Stimulated activated CD8-positive, alpha-beta memory T cell treated with anti-CD3 and anti-CD28 coated beads, Interleukin-7, amount 100 ng/mL, for 4 hours (primary cell): ENCODE measurements at regions not wholly inside any gene's neighbourhood (a gene's known extent, or its start where the extent isn't known, plus 50 kb on each side); places are given as distances from the start of the nearest gene placed in this dataset.

Experiments used
- DNase-seq, 2 donors: peaks; one replicate each; pipeline ENCODE4 v3.0.0-alpha.2; 2020; ENCODE audit warnings: low read depth in 2 of 2

DNA sequence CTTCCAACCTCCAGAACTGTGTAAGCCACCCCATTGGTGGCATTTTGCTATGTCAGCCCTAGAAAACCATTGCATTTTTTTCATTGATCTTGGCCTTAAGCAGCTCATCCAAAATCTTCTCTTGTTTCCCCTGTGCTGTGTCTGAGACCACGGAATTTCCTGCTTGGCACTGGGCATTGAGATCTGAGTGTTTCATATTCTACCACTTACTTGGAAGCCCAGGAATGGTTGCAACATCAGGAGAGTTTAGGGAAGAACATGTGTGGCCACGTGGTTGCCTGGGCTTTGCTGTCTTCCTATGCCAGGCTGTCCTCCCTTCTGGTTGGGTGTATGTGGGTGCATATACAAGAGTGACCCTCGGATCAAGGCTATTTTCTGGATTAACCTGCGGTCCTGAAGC is 139.3 kb upstream of the PMEPA1 start:
- no peak for DNase-seq

DNA sequence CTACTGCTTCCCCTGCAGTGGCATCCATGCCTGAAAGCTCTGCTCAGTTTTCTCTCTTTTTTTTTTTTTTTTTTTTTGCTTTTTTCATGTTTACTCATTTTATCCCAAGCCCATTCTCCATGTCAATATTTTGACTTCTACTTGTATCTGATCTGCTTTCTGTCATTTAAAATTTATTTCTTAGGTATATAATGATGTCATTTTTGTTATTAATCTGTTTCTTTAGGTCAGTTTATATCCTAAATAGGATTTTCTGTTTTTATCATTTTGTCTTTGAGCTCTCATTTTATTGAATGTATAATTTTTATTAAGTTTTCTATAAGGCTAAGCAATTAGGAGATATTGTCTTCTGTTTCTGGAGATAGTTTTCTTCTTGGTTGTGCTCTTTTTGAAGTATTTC is 138.5 kb upstream of the PMEPA1 start:
- no peak for DNase-seq

DNA sequence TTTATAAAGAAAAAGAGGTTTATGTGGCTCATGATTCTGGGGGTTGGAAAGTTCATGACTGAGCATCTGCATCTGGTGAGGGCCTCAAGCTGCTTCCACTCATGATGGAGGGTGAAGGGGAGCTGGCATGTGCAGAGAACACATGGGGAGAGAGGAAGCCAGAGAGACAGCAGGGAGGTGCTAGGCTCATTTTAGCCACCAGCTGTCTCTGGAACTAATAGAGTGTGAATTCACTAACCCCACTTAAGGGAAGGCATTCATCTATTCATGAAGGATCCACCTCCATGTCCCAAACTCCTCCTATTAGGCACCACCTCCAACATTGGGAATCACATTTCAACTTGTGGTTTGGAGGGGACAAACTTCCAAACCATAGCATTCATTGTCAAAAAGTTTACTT is 137.3 kb upstream of the PMEPA1 start:
- DNase-seq = no peak

DNA sequence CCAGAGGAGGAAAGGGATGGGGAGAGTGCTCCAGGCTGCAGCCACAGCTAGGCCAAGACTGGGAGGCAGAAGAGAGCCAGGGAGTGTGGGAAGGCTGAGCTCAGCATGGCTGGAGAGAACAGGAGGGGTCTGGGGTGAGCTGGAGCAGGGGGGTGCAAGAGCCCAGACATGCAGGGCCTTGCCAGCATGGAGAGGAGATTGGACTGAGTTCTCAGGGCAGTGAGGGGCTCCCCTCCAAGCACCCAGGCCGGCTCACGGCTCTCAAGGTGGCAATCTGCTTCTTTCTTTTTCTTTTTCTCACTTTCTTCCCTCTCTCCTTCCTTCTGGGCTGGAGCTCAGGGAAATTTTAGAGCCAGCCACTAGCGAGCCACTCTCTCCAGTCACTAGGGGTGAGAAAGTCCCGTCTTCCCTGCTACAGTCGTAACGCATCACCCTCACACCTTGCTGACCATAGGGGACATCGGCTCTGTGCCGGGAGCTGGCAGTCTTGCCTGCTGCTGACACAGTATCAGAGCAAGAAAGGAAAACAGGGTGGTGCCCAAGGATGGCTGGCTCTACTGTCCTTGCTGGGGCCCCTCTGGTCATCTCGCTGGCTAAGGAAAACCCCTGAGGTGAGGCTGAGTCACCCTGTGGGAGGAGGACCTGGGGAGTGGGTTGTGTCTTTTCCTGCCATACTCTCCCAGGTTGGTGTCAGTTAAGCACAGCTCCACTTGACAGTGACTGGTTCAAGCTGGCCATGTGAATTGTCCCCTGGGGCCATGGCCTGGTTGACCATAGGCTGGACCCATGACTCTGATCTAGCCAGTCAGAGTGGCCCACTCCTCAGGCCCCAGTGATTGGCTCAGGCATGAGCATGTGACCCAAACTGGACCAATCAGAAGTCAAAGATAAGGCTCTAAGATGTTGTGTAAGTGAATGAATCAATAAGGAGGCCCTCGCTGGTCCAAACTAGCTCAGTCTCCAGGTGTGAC is 135.1 kb upstream of the PMEPA1 start:
- DNase-seq = no peak

DNA sequence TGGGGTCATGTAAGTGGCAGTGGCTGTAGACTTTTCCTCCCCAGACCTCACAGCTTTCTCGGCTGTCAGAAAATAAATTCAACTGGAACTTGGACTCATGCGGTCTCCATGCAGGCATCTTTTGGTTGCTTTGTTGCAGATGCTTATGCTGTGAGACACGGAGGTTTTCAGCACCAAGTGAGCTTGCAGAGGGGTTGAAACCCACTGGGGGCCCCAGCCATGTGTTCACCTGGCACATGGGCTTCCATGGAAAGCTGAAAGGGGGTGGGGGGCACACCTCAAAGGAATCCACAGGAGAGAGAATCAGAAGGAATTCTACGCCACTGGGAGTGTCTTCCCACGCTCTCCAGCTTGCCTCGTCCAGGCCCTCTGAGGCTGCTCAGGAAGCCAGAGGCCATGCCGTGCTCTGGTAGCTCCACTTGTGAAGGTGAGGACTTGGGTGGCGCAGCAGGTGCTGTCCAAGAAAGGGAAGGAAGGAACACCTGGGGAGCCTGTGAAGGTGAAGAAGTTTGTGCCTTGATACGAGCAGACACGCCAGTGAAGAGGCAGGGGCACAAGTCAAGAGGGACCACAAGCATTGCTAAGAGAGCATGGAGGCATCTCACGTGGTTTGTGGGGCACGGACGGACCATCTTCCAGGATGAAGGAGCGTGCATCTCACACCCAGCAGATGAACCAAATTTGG is 134.3 kb upstream of the PMEPA1 start:
- DNase-seq = no peak

DNA sequence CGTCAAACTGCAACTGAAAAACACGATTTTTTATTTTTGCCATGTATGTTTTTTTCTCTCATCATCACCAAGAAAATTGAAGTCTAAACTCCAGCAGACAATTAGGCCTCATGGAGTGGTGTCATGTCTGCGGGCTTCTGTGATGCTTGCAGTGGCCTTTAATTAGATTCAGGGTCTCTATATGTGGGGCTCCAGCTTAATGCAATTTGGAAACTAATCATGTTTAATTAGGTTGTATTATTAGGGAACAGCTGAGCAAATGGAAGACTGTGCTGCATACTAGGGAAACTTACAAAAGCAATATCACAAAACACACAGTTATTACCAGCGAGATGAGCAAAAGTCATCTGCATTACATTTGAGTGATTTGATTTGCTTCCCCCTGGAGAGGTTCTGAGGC is 132.9 kb upstream of the PMEPA1 start:
- no peak for DNase-seq

DNA sequence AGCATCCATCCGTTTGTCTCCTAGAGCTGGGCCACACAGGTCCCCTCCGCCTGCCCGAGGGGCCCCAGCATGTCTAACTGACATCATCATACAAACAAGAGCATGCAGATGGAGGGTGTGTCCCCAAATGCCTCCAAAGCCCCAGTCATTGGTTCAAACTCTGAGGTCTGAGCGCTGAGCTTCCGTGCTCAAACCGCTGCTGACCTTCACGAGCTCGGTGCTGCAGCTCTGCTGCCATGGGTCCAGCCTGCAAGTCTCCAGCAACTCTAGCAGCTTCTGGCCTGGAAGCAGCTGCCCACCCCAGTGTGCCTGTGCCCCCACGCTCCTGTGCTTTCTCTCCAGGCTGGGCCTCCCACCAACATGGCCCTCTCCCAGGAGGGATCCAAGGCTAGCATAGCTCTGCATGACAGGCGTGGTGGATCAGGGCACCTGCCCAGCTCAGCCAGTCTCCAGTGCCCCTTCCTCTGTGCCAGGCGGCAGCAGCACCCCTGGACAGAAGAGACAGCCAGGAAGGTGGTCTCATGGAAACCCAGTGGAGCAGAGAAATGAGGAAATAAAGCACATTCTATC is 131.6 kb upstream of the PMEPA1 start:
- DNase-seq = no peak

DNA sequence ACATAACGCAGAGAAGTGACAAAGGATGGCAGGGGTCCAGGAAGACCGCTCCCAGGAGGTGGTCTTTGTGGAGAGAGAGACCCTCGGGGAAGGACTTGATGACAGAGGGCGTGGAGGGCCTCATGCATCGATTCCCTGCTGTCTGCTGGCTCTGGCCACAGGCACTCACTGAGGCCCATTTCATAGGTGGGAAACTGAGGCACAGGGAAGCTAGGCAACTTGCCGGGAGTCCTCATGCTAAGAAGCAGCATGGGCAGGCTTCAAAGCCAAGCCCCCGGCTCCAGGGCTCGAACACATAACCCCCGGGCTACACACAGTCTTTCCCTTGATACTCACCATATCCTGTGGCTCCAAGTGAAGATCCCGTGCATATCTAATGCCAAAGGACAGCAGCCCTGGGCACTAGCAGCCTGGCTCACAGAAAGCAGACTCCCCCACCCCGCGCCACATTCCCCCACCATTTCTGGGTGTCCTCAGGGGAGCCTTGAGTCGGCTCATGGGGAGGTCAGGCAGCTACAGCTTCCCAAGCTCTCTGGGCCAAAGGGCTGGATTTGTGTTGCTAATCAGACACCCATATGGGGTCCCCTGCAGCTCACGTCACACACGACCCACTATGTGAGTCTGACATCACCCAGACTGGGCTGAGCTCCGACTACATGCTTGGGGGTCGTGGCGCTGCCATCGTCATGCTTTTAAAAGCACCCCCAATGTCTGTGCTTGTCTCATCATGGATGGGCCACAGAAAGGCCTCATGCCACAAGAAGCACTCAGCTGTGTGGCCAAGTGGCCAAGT is 130.9 kb upstream of the PMEPA1 start:
- DNase-seq = no peak

DNA sequence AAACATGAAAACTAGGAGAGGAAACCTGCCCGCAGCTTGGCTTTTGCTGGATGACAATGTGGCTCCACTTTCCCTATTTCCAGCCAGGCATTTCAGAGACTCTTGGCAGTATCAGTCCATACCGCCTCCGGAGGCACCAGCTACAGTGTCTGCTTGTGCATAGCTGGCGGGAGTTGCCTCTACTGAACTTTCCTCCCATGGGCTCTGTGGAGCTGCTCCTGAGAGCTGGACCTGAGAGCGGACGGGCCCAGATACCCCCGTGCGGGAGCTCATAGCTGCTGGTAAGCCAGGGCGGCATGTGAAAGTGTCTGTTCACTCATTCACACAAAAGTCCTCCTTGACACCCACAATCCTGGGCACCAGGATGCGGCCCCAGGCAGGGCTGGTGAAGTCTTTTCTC is 130.3 kb upstream of the PMEPA1 start:
- DNase-seq = no peak

DNA sequence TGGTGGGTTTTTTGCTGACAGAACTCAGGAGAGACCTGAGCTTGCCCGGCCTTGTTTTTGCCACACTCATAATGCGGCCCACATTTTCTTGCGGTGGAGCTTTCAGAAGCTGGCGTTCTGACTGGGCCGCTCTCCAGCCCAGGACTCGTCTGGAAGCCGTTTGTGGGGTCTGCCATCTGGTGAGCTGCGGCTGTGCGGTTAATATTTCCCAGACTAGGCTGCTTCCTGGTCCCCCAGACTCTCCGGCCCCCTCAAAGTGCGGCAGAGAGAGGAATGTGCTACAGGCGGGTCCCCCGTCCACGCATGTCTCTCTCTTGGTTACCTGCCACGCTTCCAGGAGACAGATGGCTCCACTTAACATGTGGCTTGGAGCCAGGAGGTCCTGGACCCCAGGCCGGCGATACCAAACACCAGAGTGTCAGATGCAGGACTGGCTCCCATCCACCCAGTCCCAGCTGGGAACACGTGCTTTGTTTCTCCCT is 128.9 kb upstream of the PMEPA1 start:
- no peak for DNase-seq

DNA sequence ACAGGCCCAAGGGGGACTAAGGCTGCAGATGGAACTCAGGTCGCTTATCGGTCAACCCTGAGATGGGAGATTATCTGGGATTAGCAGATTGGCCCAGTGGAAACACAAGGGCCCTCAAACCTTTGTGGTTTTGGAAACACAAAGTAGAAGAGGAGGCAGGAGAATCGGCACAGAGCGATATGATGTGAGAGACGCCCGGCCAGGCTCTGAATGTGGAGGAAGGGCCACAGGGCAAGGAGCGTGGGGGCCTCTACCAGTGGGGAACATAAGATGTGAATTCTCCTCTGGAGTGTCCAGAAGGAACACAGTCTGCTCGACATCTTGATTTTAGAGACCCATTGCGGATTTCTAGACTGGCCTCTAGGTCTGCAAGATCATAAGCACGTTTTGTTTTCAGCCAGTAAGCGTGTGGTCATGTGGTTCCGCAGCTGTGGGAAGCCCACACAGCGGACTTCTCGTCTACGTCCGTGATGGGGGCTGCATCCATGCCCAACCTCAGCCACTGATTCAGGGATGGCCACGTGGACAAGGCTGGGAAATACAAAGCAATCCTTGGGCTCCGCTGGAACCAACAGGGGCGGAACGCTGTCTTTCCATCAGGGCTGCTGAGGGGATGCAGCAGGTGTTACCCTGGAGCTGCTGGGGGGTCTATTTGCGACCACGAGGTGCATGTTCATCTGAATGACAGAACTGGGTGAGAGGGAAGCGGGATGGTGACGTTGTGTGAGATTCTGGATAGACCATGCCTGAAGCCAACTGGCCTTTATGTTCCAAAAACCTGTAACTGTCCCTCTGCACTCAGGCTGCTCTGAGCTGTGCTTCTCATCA is 127.6 kb upstream of the PMEPA1 start:
- no peak for DNase-seq

DNA sequence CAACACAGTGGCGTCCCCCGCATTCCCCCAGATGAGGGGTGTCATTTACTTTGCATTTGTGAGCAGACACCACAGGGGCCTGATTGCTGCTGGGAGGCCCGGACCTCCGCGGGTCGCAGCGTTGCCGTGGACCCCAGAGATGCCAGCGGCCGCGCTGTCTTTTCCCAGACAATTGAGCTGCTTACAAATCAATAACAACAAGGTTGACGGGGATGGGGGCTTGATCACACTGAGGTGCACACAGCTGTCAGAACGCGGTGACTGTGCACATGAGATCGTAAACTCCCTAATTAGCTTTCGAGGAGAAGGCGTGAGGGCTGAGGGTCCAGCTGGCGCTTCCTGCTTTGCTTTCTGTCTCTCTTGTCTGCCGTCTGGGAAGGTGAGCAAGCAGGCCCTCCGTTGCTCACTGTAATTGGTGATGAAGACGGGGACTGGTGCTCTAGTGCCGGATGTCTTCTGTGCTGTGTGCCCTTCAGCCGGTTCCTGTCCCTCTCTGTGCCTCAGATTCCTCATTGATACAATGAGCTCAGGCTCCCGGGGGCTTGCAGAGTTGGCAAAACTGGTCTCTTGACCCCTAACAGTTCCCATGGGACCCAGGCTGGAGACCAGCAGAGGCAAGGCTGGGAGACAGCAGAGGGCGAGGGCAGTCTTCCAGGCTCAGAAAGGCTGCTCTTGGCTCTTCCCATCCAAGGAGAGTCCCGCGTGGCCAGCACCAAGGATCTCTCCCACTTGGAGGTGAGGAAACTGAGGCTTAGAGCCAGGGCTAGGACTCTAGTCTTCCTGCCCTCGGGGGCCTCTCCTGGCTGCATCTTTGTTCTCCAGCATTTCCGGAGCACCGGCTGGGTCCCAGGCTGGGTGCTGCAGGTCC is 126.0 kb upstream of the PMEPA1 start:
- DNase-seq = no peak

DNA sequence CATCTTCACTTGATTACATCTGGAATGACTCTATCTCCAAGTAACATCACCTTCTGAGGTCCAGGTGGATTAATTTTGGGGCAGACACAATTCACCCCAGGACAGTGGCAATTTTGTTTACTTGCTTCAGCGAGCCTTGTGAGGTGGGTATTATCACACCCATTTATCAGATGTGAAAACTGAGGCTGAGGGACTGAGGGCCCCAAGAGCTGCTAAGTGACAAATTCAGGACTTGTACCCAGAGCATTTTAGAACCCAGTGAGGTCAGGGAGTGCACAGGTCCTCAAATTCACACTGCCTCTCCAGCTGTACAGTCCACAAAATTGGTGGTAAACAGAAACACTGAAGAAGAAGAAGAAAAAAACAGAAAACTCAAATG is 125.2 kb upstream of the PMEPA1 start:
- DNase-seq = no peak

DNA sequence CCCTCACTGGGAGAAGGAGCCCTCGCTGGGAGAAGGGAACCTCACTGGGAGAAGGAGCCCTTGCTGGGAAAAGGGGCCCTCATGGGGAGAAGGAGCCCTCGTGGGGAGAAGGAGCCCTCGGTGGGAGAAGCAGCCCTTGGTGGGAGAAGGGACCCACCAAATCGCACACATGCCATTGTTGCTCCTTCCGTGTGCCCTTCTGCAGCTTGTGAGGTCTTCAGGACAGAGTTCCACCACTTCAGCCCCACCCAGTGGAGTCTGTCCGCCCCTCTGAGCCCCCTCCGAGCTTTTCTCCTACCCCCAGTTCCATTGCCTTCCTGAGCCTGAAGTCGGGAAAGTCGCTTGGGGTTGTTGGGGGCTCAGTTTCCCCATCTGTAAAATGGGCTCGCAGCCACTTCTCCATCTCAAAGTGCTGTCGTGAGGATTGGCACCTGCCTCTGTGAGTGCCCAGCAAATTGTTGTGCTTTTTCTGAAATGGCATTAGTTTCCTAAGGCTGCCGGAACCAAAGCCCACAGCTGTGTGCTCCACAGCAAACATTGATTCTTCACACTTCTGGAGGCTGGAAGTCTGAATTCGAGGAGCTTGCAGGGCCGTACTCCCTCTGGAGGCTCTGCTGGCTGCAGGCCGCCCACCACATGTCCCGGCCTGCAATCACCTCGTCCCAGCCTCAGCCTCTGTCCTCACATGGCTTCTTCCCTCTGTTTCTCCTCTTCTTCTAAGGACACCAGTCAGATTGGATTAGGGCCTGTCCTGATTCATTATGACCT is 124.7 kb upstream of the PMEPA1 start:
- no peak for DNase-seq

DNA sequence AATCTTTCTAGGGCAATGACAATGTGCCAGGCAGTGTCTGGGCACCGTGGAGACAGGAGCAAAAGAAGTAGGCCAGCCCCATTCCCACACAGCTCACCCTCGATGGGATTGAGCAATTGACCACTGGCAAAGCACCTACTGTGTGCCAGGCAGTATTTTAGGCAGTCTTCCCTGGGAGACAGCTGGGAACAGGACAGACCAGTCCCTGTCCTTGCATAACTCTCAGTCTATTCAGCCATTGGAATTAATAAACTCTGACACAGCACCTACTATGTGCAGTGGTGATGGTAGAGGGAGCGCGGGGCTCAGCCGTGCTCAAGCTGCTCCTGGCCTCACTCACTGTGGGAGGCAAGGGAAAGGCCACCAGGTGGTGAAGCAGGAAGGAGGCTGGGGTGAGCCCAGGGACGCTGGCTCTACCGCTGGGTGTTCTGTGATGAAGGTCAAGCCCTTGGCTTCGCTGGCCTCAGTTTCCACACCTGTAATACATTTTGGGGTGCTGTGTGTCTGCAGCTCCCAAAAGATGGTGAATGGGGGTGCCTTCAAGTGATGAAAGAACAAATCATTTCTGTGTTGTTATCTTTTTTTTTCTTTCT is 122.3 kb upstream of the PMEPA1 start:
- no peak for DNase-seq

DNA sequence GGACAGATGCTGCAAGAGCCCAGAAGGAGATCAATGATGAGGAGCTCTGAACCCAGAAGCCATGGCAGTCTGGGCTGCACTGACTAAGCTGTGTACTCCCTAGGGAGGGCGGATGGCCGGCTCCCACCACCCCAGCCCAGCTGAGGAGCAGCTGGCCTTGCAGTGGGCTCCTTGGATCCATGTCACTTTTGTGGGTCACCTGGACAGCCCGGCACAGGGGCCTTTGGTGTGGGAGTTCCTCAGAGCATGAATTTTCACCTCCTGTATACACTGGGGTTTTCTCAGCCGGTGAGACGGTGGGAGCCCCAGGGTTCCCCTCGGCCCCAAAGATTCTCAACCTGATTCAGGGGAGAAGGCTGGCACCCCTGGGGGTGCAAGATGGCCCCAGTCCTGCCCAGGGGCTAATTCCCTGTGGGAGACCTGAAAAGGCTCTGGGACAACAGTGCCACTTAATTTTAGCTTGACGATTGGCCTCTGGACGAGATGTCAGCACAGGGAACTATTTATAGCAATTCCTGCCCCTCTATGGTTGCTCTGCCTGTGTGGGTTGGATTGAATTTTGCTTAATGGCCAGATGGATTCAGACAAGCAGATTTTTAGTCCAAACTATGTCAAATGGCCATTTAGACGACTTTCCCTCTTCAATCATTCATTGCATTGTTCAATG is 121.6 kb upstream of the PMEPA1 start:
- no peak for DNase-seq

DNA sequence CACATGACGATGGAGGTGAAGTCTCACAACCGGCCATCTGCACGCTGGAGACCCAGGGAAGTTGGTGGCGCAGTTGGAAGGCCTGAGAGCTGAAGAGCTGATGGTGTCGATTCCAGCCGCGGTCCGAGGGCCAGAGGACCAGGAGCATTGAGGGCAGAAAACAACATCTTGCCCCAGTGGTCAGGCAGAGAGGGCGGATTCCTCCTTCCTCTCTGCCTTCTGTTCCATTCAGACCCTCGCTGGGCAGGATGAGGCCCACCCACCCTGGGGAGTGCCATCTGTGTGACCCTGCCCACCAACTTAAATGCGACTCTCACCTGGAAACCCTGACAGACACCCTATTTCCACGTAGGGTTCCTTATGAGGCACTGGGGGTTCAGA is 120.7 kb upstream of the PMEPA1 start:
- DNase-seq = no peak

DNA sequence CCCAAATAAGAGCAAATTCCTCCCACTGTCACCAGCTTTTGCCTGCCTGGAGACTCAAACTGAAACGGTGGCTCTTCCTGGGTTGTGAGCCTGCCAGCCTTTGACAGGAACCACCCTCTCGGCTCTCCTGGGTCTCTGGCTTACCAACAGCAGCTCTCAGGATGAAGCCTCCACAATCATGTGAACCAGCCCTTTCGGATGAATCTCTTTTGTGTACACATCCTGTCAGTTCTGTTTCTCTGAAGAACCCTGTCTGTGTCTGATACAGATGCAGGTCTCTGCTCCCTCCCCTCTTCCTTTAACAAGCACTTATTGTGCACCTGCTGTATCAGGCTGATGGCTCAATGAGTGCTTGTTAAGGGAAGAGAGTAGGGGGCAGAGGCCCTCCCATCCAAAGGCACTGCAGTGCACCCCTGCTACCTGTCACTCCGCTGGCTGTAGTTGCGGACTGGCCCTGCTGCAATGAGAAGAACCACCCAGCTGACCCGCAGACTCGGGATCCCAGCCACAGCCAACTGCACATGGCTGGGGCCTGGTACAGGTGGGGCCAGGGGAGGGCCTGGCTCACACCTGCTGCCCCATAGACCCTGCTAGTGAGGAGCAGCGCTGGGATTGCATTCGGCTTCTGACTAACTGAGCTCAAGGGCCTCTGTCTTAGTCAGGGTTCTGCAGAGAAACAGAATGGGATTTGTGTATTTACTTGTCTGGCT is 120.1 kb upstream of the PMEPA1 start:
- no peak for DNase-seq
